Hindlimb muscle (tissue), 1 donor: ENCODE measurements at regions not wholly inside any gene's neighbourhood (a gene's known extent, or its start where the extent isn't known, plus 50 kb on each side); places are given as distances from the start of the nearest gene placed in this dataset.

Experiments used
- DNase-seq: peaks from one replicate; pipeline ENCODE4 v3.0.0-alpha.2; 2013

DNA sequence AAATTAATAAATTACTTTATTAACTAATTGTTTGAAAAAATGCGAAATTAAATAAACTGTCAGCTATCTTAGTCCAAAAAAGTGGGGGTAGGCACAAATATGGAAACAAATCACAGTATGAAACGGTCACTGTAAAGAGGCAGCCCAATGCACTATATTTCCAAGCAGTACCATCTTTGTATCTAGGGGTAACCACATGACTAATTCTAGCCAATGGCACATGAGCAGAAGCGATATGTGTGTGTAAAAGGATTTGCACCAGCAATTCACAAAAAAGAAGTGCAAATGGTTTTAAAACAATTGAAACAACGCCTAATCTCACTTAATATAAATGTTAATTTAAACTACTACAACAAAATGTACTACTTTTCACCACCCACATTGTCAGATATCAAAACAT lies 129.5 kb upstream of the PRNP start:
- no peak for DNase-seq

DNA sequence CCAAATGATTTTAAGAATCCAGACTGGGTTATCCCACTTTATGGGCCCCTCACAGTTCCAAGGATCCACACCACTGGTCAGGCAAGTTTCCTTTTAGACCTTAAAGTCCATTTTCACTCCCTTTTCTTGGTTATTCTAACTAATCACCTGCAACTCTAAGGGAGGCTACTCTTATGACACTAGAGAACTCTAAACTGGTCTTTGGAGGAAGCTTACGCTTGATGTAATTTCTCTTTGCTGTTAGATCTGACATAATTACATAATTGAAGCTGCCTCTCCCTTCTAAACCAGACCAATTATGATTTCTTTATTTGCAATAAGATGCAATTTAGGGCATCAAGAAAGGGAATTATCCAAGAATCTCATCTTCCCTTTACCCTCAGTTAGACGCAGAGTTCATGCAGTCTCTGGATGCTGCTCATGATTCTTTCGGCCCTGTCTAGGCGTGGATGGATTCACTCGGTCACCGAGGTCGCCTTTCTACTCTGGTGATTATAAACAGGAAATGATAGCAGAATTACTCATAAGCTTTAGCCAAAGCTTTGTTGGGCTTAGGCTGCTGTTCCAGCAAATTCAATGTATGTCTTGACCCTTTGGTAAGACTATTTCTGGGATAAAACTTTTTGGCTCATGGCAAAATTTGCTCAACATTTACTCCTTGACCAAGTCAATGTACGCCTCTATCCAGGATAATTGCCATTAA lies 130.9 kb upstream of the PRNP start:
- no peak for DNase-seq

DNA sequence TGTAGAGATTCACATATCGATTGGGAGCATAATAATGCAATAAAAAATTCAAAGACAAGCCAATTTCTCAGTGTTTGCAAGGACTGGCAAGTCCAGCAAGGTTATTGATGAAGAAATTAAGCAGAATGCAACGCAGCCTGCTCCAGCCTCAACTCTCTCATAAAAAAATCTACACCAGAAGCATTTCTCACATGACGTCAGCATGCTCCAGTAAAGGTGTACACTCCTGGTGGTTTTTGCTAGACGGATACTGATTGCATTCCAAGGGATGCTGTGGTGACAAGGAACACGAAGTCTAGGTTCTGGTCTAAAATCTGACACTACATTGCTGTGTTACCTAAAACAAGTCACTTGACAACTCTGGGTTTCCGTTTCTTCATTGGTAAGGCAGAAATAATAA lies 131.9 kb upstream of the PRNP start:
- no peak for DNase-seq

GRCh38 chr20:4552075-4552640 lies 134.1 kb upstream of the PRNP start:
- DNase-seq = no peak

DNA sequence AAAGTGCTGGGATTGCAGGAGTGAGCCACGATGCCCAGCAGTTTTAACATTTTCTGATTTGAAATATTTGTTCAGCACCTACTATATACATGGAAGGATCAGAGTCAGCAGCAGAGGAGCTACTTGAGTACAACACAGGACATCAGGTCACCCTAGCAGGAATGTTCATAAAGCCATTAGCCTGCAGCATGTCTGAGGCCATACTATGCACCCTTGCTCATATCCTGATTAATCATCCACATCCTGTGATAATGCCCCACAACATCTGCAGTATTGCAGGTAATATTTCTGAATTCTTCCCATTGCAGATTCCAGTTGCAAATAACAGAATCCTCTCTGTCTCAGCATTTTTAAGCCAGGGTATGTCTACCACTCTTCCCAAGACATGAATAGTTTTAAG lies 135.5 kb upstream of the PRNP start:
- no peak for DNase-seq

GRCh38 chr20:4549711-4550259 lies 136.5 kb upstream of the PRNP start:
- no peak for DNase-seq

DNA sequence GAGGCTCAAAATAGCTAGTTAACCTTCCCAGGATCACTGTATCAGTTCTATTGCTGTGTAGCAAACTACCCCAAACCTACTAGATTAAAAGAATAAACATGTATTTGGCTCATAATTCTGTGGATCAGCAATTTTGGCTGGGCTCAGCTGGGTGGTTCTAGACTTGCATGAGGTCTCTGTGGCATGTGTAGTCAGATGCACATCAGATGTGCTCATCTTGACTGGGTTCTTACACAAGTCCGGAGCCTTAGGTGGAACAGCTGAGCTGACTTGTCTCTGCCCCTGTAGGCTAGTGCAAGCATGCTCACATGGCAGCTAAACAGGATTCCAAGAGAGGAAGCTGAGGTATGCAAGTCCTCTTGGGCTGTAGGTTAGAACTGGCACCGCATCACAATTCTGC lies 137.7 kb upstream of the PRNP start:
- no peak for DNase-seq

GRCh38 chr20:4546786-4547185 lies 139.5 kb upstream of the PRNP start:
- DNase-seq = no peak

- DNase-seq = no peak
These were observed 139.9 kb upstream of the PRNP start for GRCh38 chr20:4546342-4546741.

DNA sequence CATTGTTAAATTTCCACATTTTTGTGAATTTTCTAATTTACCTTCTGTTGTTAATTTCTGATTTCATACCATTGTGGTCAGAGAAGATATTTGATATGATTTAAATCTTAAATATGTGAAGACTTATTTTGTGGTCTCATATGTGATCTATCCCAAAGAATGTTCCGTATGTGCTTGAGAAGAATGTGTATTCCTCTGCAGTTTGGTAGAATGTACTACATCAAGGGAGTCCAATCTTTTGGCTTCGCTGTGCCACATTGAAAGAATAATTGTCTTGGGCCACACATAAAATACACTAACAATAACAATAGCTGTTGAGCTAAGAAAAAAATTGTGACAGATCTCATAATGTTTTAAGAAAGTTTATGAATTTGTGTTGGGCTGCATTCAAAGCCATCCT lies 140.7 kb upstream of the PRNP start:
- DNase-seq = no peak

GRCh38 chr20:4544765-4545164 lies 141.5 kb upstream of the PRNP start:
- no peak for DNase-seq

DNA sequence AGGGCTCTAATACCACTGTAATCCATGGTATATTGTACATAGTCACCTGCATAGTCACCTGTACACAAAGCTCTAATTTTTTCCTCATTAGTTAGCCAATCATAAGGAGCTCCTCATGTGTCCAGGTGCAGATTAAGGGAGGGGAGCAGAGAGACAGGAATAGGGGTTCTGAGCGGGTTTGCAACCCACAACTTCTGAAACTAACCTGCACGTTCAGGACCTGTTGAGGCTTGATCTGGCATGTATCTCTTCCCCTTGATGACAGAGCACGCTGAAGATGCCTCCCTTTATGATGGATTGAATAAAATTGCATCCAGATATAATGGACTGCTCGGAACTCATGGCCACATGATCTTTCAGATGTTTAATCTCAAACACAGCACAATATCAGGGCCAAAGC lies 144.0 kb upstream of the PRNP start:
- DNase-seq = no peak

DNA sequence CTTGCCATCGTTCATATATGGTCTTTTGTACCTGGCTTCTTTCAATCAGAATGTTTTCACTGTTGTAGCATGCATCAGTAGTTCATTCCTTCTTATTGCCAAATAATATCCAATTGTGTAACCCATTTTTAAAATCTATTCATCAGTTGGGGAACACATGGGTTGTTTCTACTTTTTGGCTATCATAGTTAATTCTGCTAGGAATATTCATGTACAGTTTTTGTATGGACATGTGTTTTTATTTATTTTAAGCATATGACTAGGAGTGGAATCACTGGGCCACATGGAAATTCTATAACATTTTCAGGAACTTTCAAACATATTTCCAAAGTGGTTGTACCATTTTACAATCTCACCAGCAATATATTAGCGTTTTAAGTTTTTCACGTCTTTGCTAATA lies 151.9 kb upstream of the PRNP start:
- DNase-seq = no peak

- DNase-seq = no peak
These were observed 152.7 kb upstream of the PRNP start for GRCh38 chr20:4533368-4534133.

DNA sequence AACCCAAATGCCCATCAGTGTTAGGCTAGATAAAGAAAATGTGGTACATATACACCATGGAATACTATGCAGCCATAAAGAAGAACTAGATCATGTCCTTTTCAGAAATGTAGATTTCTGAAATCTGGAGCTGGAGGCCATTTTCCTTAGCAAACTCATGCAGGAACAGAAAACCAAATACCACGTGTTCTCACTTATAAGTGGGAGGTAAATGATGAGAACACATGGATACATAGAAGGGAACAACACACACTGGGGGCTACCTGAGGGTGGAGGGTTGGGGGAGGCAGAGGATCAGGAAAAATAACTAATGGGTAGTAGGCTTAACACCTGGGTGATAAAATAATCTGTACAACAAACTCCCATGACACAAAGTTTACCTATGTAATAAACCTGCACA lies 153.5 kb upstream of the PRNP start:
- no peak for DNase-seq

GRCh38 chr20:4524792-4525191 lies 161.5 kb upstream of the PRNP start:
- no peak for DNase-seq

DNA sequence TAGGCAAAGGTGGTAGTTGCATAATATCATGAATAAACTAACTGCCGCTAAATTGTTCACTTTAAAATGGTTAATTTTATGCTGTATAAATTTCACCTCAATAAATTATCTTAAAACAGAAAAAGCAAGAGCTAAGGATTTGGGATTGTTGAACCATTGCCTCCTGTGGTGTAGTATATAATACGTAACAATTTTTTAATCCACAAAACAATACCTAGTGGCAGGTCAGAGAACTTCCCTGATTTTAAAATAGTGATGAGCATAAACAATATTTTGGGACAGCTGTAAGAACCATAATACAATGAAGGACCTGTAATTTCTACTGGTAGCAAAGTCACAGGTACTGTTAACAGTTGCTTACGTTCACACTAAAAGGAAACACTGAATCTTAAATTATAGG lies 161.9 kb upstream of the PRNP start:
- no peak for DNase-seq

GRCh38 chr20:4522310-4522709 lies 163.9 kb upstream of the PRNP start:
- DNase-seq = no peak

DNA sequence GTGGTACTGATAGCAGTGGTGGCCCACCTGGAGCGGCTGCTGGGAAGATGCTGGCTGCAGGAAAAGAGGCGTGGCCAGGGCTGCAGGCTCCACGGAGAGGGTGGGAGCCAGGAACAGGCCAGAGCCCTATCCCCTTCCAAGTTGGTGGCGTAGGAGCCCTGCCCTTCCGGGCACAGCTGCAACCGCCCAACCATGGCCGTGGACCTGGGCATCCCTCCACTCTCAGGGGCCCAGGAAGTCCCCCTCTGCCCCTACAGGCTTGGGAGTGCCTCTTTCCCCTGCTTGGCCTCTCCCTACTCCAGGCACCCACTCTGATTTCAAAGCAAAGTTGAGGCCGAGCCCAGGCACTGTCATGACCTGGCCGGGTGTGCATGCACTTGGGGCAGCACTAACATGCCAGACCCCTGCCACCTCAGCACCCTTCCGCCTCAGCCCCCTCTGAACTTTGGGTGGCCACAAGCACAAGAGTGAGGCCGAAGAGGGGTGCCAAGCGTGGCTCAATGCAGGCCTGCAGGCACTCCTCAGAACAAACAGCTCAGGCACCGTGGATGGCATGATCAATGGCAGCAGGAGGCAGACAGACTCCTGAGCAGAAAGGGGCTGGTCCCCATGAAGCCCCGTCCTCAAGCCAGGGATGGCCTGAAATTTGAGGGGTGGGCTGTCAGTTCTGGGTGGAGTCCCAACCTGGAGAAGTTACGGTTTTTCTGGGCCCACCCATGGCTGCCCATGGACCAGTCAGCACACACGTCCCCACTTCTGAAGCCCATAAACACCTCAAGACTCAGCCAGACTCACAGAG lies 164.9 kb upstream of the PRNP start:
- DNase-seq = no peak

GRCh38 chr20:4519534-4519933 lies 166.7 kb upstream of the PRNP start:
- no peak for DNase-seq

DNA sequence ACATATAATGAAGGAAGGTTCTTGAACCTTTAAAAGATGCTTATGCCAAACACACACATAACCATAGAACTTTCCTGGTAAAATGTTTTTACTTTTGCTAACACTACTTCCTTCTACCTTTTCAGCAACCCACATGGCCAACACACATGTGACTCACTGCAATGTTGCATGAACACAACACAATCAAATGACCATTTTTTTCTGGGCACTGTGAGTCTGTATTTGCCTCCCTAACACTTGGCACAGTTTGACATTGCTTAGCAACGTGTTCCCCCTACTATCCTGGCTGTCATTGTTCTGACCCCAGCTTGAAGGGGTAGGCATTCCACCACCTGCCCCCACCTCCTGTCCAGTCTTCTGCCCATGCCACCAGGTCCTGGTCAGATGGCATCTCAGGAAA lies 169.4 kb upstream of the PRNP start:
- DNase-seq = no peak

- no peak for DNase-seq
These were observed 172.5 kb upstream of the PRNP start for GRCh38 chr20:4513720-4514119.
